Erythroblast (primary cell): ENCODE measurements at regions not wholly inside any gene's neighbourhood (a gene's known extent, or its start where the extent isn't known, plus 50 kb on each side); places are given as distances from the start of the nearest gene placed in this dataset.

Experiments
- GATA1 ChIP-seq: IDR thresholded peaks from 2 replicates; pipeline ENCODE4 v1.6.1; 2011; ENCODE audit warnings: low read depth, mild to moderate bottlenecking, control low read depth, low read length, moderate library complexity
- POLR2A ChIP-seq: IDR thresholded peaks from 2 replicates; pipeline ENCODE4 v1.6.1; 2011; ENCODE audit warnings: mild to moderate bottlenecking, low read length

DNA sequence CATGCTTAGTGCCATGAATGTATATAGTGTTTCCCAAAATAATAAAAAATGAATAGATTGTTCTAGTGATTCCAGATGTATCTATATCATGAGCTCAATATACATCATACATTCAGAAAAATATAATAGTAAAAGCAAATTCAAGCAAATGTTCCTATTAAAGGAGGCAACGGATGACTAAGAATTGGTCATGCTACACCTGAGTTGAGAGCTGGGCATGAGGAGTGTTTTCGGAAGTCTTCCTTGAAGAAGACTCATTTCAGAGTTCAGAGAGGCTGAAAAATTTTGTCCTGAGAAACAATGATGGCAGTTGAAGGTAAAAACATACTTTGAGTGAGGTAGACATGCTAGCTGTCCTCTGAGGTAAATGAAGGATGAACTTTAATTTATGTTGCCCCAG, 79.3 kb upstream of the IL1RAPL2 start:
- TF ChIP-seq POLR2A (no peak), GATA1 (no peak)
